BJ (cell line): ENCODE measurements at regions not wholly inside any gene's neighbourhood (a gene's known extent, or its start where the extent isn't known, plus 50 kb on each side); places are given as distances from the start of the nearest gene placed in this dataset.

ENCODE experiments used
- CTCF ChIA-PET: fragments of 350-600 bp; formaldehyde crosslinking; extraction: SDS; loops from one replicate; lab custom pipeline; 2021; ENCODE audit warnings: antibody characterized with exemption, inconsistent platforms; lab: Yijun Ruan, JAX
- POLR2A ChIA-PET: fragments of 300-600 bp; sonication (Branson Sonifier 250); formaldehyde crosslinking; extraction: SDS; loops from one replicate; lab custom pipeline; 2021; ENCODE audit warnings: antibody characterized with exemption; lab: Charles Lee
- DNase-seq: peaks from one replicate; pipeline ENCODE4 v3.0.0-alpha.2; 2011; ENCODE audit warnings: low read depth
- H3K27me3 ChIP-seq: 2 replicates; pipeline ENCODE4 v1.6.0; 2011; ENCODE audit warnings: low read length; ENCODE audit not compliant: control insufficient read depth, insufficient read depth
- H3K36me3 ChIP-seq: 2 replicates; pipeline ENCODE4 v1.5.1; 2011; ENCODE audit warnings: low read length; ENCODE audit not compliant: control insufficient read depth, insufficient read depth
- H3K4me3 ChIP-seq: 2 replicates; pipeline ENCODE4 v1.5.1; 2011; ENCODE audit warnings: low read depth, mild to moderate bottlenecking, control low read depth, low read length
- CTCF ChIP-seq: IDR thresholded peaks from 2 replicates; pipeline ENCODE4 v1.5.1; 2011; ENCODE audit warnings: low read depth, mild to moderate bottlenecking, control low read depth, inconsistent platforms, low read length, moderate library complexity; ENCODE audit not compliant: insufficient read depth

- ChIA-PET CTCF (no interaction called here), POLR2A (no interaction called here)
- TF ChIP-seq CTCF: no peak
- H3K36me3 ChIP-seq: no peaks in the 10 kb centered on the region
- no peaks in the 10 kb centered on the region for H3K27me3 ChIP-seq
- no peak for DNase-seq
- no peak overlapping the region for H3K4me3 ChIP-seq
These were observed 507.9 kb downstream of the RASEF start for GRCh38 chr9:82555031-82555430.

DNA sequence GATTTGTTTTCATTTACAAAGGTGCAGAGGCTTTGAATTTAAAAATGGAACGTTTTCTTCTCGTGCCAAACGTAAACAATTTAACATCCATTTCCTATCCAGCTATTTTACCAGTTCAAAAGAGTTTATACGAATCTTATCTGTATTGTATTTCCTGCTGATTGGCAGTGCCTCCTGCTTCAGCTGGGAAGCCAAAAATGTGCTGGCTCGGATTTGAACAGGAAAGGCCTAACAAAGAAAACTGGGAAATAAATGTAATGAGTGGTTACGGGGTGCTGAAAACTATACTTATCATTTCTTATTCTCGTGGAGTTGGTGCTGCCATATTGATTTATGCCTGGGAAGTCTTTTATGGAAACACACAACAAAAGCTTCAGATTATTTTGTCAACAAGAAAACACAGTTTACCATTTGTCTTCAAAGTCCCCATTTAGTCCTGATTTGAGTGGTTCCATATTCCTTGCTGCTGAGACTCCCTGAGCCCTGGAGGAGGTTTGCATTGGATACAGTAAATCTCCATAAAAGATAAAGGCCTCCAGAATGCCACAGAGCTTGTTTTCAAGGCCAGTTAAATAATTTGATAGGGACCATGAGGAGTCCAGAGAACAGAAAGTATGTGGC, 507.4 kb downstream of the RASEF start:
- no peak for DNase-seq
- H3K27me3 ChIP-seq: no peaks in the 10 kb centered on the region
- H3K4me3 ChIP-seq: no peak overlapping the region
- H3K36me3 ChIP-seq: no peaks in the 10 kb centered on the region
- POLR2A ChIA-PET: no interaction called here
- TF ChIP-seq CTCF: no peak
- CTCF ChIA-PET: no interaction called here

- TF ChIP-seq CTCF: no peak
- DNase-seq: no peak
- ChIA-PET CTCF (no interaction called here), POLR2A (no interaction called here)
- Histone ChIP-seq H3K27me3 (no peaks in the 10 kb centered on the region), H3K36me3 (no peaks in the 10 kb centered on the region), H3K4me3 (no peak overlapping the region)
These were observed 504.6 kb downstream of the RASEF start for GRCh38 chr9:82558346-82558745.

GRCh38 chr9:82558855-82559630, 503.9 kb downstream of the RASEF start:
- CTCF ChIA-PET: no interaction called here
- Histone ChIP-seq H3K36me3 (no peaks in the 10 kb centered on the region), H3K27me3 (no peaks in the 10 kb centered on the region), H3K4me3 (no peak overlapping the region)
- POLR2A ChIA-PET: no interaction called here
- no peak for DNase-seq
- no peak for TF ChIP-seq CTCF

- Histone ChIP-seq H3K27me3 (no peaks in the 10 kb centered on the region), H3K4me3 (no peak overlapping the region), H3K36me3 (no peaks in the 10 kb centered on the region)
- no peak for DNase-seq
- ChIA-PET CTCF (no interaction called here), POLR2A (no interaction called here)
- TF ChIP-seq CTCF: no peak
These were observed 502.9 kb downstream of the RASEF start for GRCh38 chr9:82560036-82560435.
